ENCODE measurements at regions not wholly inside any gene's neighbourhood (a gene's known extent, or its start where the extent isn't known, plus 50 kb on each side); places are given as distances from the start of the nearest gene placed in this dataset.

- TF ChIP-seq REST (IDR thresholded peaks at IDR 0.05; ENCODE audit: unreplicated experiment) (no peak), JUNB (IDR thresholded peaks at IDR 0.05; ENCODE audit: unreplicated experiment) (no peak), CTCF (conservative IDR thresholded peaks at IDR 0.05; ENCODE audit: low read depth in 2 of 2) (no peak), ZNF331 (CRISPR knock-in tag; IDR thresholded peaks at IDR 0.05; ENCODE audit: low read depth) (no peak), ZNF114 (CRISPR knock-in tag; IDR thresholded peaks at IDR 0.05) (no peak), POLR2AphosphoS5 (IDR thresholded peaks at IDR 0.05; ENCODE audit: low read depth) (no peak), CREB1 (CRISPR knock-in tag; IDR thresholded peaks at IDR 0.05; ENCODE audit: low read depth) (no peak)
Observed at GRCh38 chr6:113388996-113389395, 468.1 kb upstream of the MARCKS start (continued).

- H3K4me1 ChIP-seq (ENCODE audit: insufficient read depth): peaks cover 7% of the 10 kb centered on the region; the same call in 1 of the 2 replicates
- H3K79me2 ChIP-seq (replicated peaks; ENCODE audit: insufficient read depth): no peaks in the 10 kb centered on the region
- H3K36me3 ChIP-seq (ENCODE audit: insufficient read depth): no peaks in the 10 kb centered on the region
- no peak overlapping the region for H3K4me3 Mint-ChIP-seq
- no peak overlapping the region; the same call in 1 of the 2 replicates for H2AFZ ChIP-seq
- H4K20me1 ChIP-seq (replicated peaks; ENCODE audit: insufficient read depth): no peaks in the 10 kb centered on the region
- TF ChIP-seq, protein P1, sequence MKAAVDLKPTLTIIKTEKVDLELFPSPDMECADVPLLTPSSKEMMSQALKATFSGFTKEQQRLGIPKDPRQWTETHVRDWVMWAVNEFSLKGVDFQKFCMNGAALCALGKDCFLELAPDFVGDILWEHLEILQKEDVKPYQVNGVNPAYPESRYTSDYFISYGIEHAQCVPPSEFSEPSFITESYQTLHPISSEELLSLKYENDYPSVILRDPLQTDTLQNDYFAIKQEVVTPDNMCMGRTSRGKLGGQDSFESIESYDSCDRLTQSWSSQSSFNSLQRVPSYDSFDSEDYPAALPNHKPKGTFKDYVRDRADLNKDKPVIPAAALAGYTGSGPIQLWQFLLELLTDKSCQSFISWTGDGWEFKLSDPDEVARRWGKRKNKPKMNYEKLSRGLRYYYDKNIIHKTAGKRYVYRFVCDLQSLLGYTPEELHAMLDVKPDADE (IDR thresholded peaks at IDR 0.05): no peak
- no peak for TF ChIP-seq CREB1 (CRISPR knock-in tag; IDR thresholded peaks at IDR 0.05; ENCODE audit: low read depth)
- TF ChIP-seq STAT1 (IDR thresholded peaks at IDR 0.05; ENCODE audit: unreplicated experiment): no peak
- TF ChIP-seq POLR2AphosphoS5 (IDR thresholded peaks at IDR 0.05; ENCODE audit: low read depth): no peak
- TF ChIP-seq EZH2 (IDR thresholded peaks at IDR 0.05; ENCODE audit: low read depth, unreplicated experiment): no peak
- no peak for TF ChIP-seq ZNF114 (CRISPR knock-in tag; IDR thresholded peaks at IDR 0.05)
- no peak for TF ChIP-seq CTCF (conservative IDR thresholded peaks at IDR 0.05; ENCODE audit: low read depth in 2 of 2)
- TF ChIP-seq REST (IDR thresholded peaks at IDR 0.05; ENCODE audit: unreplicated experiment): no peak
- TF ChIP-seq ZNF331 (CRISPR knock-in tag; IDR thresholded peaks at IDR 0.05; ENCODE audit: low read depth): no peak
- H3K36me3 Mint-ChIP-seq (ENCODE audit: low read depth): no peaks in the 10 kb centered on the region
- ATAC-seq (no peak), DNase-seq (ENCODE audit: low spot score) (no peak)
- H3K4me3 ChIP-seq: no peak overlapping the region
- H3K27me3 Mint-ChIP-seq (ENCODE audit: insufficient read depth, low read depth, poor library complexity): peaks cover 2% of the 10 kb centered on the region
- no peaks in the 10 kb centered on the region for H3K9me3 Mint-ChIP-seq
- H3K9me2 ChIP-seq (ENCODE audit: insufficient read depth): no peaks in the 10 kb centered on the region
- H3K27me3 ChIP-seq (ENCODE audit: insufficient read depth): no peaks in the 10 kb centered on the region
- no peak overlapping the region for H3K4me2 ChIP-seq
- no peak overlapping the region for H3K27ac Mint-ChIP-seq
- no peak overlapping the region for H3K27ac ChIP-seq (ENCODE audit: low read depth)
- H3F3A ChIP-seq (replicated peaks; ENCODE audit: low read depth): no peaks in the 10 kb centered on the region
- peaks cover 9% of the 10 kb centered on the region; the same call in 2 of the 3 replicates for H3K4me1 Mint-ChIP-seq
Observed at GRCh38 chr6:113392551-113393055, 464.5 kb upstream of the MARCKS start.
